Hematopoietic multipotent progenitor cell treated with erythropoietin and hydrocortisone succinate and interleukin-3 and kit ligand, for 6 days (in vitro differentiated cells): ENCODE measurements at regions not wholly inside any gene's neighbourhood (a gene's known extent, or its start where the extent isn't known, plus 50 kb on each side); places are given as distances from the start of the nearest gene placed in this dataset.

Experiments used
- DNase-seq: peaks from one replicate; pipeline ENCODE4 v3.0.0-alpha.2; 2015

GRCh38 chr6:41474213-41474933, 71.8 kb upstream of the FOXP4 start:
- no peak for DNase-seq

DNA sequence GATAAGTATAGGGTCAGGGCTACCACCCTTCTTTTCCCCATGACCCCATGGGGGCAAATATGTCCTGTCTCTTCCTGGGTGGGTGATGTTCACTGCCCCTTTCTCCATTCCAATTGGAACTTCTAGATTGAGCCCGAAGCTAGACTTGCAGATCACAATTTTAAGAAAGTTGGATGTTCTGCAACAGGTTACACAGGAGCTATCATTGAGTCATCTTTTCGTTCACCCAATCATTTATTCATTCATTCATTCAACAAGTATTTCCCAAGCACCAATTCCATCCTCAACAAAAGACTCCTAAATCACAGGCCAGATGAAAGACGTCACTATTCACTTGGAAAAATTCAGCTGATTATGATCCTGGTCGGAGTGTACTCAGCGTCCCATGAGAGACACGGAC, 71.0 kb upstream of the FOXP4 start:
- no peak for DNase-seq

- DNase-seq, result no peak
Measured at GRCh38 chr6:41475737-41476357, 70.3 kb upstream of the FOXP4 start.

DNA sequence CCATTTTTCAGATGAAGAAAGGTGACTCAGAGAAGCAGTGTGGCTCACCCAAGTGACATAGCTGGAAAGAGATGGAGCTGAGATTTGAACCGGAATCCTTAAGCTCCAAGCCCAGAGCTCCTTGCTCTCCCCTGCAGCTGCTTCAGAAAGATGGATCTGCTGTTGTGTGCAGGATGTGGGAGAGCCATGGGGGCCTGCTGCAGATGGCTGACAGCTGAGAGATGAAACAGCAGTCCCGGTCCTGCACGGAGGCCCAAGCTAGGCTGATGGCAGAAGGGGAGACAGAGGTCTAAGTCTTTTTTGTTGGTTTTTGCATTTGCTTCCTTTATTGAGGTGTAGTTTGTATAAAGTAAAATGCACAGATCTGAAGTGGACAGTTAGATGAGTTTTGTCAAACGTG, 69.8 kb upstream of the FOXP4 start:
- no peak for DNase-seq

DNA sequence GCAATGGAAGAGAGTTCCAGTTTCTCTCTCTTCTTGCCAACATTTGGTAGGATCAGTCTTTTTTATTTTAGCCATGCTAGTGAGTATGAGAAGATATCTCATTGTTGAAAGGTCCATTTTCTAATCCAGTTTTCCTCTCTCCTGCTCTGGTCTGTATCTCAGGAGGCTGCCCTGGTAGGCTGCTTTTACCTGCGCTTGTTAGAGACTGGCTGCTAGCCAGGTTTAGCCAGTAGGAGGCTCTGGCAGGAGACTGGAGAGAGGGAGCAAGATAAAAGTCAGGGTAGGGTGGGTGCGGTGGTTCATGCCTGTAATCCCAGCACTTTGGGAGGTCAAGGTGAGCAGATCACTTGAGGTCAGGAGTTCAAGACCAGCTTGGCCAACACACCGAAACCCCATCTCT, 68.6 kb upstream of the FOXP4 start:
- no peak for DNase-seq

DNA sequence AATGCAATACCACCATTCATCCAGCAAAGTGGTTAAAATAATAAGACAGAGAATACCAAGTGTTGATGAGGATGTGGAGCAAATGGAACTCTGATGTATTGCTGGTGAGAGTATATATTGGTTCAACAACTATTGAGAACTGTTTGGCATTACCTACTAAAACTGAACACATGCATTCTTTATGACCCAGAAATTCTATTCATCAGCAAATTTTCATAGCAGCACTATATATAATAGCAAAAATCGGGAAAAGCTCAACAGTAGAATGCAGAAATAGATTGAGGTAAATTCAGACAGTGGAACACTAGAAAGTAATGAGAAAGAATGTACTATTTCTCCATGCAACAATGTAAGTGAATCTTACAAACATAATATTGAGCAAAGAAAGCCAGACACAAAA, 62.2 kb upstream of the FOXP4 start:
- no peak for DNase-seq

DNA sequence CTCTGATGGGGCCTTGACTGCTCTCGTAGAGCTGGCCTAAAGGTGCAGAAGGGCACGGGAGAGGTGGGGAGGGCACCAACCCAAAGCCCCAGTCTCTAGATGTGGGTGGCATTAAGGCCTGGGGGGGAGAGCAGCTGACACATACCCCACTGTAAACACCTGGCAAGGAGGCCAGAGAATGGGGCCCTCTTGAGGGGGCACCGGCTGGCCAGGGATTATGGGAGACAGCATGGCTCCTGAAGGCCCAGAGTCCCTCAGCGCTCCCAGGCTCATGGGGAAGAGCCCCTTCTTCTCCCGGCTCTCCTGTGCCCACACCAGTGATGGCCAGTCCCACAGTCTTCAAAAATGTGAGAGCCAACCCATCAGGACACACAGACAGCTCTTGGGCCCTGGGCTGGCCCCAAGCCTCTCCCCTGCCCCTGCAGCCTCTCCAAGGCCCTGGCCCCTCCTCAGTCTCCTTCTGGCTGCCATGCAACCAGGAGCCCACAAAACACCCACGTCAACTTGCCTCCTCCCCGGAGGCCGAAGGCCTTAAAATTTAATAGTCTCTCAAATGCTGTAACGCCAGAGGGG, 58.2 kb upstream of the FOXP4 start:
- no peak for DNase-seq

- no peak for DNase-seq
Measured at GRCh38 chr6:41488433-41489119, 57.6 kb upstream of the FOXP4 start.

DNA sequence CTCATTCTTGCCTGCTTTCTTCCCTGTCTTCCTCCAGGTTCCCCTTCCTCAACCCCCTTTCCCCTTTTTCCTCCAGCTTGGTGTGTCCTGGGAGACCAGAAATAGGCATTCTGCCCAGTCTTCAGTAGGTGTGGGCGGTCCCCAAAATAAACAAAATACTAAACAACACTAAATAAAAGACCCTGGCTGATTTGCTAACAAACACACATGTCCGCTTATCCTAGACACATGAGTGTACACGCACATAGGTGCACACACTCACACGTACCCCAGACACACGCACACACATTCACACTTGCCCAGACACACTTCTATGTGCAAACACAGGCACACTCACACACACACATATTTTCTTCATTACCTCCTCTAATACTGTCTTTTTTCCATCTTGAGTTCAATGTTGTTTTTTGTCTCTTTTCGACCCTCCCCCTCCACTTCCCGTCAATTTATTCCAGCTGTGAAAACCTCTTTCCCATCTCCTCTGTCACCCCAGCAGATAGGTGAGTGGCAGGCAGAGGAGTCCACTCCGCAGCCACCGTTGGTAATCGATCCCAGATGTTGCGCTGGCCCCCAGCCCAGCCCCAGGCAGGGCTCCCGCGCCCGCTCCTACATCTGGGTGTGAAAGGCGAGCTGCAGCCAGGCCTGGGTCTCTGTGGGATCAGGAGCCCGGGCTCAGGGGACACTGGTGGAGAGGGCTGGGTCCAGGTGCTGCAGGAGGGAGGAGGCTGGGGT, 56.9 kb upstream of the FOXP4 start:
- DNase-seq, result no peak

- DNase-seq, result no peak
Measured at GRCh38 chr6:41492261-41492891, 53.8 kb upstream of the FOXP4 start.

DNA sequence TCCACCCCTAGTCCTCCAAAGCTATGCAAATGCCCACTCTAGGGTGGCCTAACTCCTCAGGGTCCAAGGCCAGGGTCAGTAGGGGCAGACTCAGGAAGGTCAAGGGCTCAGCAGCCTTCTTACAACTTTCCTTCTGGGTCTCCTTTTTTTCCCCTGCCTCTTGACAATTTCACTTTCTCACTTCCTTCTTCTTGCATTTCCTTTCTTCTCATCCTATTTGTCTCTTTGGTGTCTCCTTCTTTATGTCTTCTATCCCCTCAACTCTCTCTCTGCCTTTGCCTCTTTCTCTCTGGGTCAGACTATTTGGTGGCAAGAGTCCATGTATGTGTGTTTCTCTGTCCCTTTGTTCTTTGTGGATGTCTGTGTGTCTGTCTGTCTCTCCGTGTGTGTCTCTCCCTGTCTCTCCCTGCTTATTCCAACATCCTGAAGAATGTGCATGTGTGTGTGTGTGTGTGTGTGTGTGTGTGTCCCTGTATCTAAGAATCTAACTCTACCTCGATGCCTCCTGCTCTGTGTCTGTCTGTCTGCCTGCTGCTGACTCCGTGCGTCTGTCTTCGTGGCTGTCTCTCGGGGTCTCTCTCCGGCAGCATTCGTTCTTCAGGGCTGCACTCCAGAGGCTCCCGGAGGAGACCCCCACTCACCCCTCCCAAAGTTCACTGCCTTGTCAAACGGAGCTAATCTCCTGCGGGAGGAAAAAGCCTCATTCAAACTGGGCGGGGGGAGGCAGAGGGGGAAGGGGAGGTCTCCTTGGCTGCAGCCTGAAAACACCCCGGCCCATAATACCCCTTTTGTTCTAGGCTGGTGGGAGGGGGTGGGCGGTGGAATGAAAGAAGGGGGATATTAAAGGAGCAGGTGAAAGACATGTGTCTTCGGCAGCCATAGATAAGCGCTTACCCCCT, 51.7 kb upstream of the FOXP4 start:
- DNase-seq, result no peak
